Progenitor cell of endocrine pancreas (in vitro differentiated cells): ENCODE measurements at regions not wholly inside any gene's neighbourhood (a gene's known extent, or its start where the extent isn't known, plus 50 kb on each side); places are given as distances from the start of the nearest gene placed in this dataset.

Source experiments
- DNase-seq: peaks from one replicate; pipeline ENCODE4 v3.0.0; 2021; ENCODE audit warnings: low spot score; ENCODE audit not compliant: unreplicated experiment
- H3K27ac Mint-ChIP-seq: 2 replicates; pipeline ENCODE4 v1.8.0; 2021; ENCODE audit warnings: mild to moderate bottlenecking, moderate library complexity, mixed read lengths
- H3K27me3 Mint-ChIP-seq: 2 replicates; pipeline ENCODE4 v1.8.0; 2021; ENCODE audit warnings: mixed read lengths
- H3K36me3 Mint-ChIP-seq: 2 replicates; pipeline ENCODE4 v1.8.0; 2022; ENCODE audit warnings: mixed read lengths; ENCODE audit not compliant: insufficient read depth
- H3K4me1 Mint-ChIP-seq: 2 replicates; pipeline ENCODE4 v1.8.0; 2021; ENCODE audit warnings: low read depth, mixed read lengths
- H3K4me3 Mint-ChIP-seq: 2 replicates; pipeline ENCODE4 v1.8.0; 2021; ENCODE audit warnings: low read depth, mild to moderate bottlenecking, moderate library complexity, mixed read lengths
- H3K9me3 Mint-ChIP-seq: 2 replicates; pipeline ENCODE4 v1.8.0; 2021; ENCODE audit warnings: low read depth, mixed read lengths
- TF ChIP-seq, protein P1 (sequence below): fragments of 200-600 bp; sonication (generic); IDR thresholded peaks from one replicate; pipeline ENCODE4 v1.5.0; 2021; ENCODE audit warnings: antibody characterized with exemption, mild to moderate bottlenecking; ENCODE audit not compliant: unreplicated experiment

DNA sequence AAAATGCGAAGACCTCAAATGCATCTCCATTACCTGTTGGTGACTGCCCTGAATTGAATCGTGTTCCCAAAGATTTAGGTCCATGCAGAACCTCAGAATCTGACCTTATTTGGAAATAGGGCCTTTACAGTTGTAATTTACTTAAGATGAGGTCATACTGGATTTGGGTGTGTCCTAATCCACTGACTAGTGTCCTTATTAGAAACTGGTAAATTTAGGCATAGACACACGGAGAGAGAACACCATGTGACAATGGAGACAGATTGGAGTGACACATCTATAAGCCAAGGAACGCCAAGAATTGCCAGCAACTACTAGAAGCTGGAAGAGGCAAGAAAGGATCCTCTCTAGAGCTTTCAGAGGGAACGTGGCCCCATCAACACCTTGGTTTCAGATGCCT, 203.1 kb downstream of the SMAD2 start:
- H3K4me1 Mint-ChIP-seq, result peaks cover 1% of the 10 kb centered on the region
- H3K4me3 Mint-ChIP-seq, result no peak overlapping the region
- TF ChIP-seq, protein P1, sequence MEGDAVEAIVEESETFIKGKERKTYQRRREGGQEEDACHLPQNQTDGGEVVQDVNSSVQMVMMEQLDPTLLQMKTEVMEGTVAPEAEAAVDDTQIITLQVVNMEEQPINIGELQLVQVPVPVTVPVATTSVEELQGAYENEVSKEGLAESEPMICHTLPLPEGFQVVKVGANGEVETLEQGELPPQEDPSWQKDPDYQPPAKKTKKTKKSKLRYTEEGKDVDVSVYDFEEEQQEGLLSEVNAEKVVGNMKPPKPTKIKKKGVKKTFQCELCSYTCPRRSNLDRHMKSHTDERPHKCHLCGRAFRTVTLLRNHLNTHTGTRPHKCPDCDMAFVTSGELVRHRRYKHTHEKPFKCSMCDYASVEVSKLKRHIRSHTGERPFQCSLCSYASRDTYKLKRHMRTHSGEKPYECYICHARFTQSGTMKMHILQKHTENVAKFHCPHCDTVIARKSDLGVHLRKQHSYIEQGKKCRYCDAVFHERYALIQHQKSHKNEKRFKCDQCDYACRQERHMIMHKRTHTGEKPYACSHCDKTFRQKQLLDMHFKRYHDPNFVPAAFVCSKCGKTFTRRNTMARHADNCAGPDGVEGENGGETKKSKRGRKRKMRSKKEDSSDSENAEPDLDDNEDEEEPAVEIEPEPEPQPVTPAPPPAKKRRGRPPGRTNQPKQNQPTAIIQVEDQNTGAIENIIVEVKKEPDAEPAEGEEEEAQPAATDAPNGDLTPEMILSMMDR, result no peak
- H3K27me3 Mint-ChIP-seq, result peaks cover 30% of the 10 kb centered on the region
- no peaks in the 10 kb centered on the region for H3K36me3 Mint-ChIP-seq
- DNase-seq, result no peak
- no peaks in the 10 kb centered on the region for H3K9me3 Mint-ChIP-seq
- no peak overlapping the region for H3K27ac Mint-ChIP-seq

- Mint-ChIP-seq H3K36me3 (no peaks in the 10 kb centered on the region), H3K4me1 (peaks cover 1% of the 10 kb centered on the region), H3K27me3 (peaks cover 35% of the 10 kb centered on the region), H3K27ac (no peak overlapping the region), H3K4me3 (no peak overlapping the region), H3K9me3 (no peaks in the 10 kb centered on the region)
- TF ChIP-seq, protein P1, result no peak
- no peak for DNase-seq
Measured at GRCh38 chr18:47726550-47726949, 203.9 kb downstream of the SMAD2 start.

DNA sequence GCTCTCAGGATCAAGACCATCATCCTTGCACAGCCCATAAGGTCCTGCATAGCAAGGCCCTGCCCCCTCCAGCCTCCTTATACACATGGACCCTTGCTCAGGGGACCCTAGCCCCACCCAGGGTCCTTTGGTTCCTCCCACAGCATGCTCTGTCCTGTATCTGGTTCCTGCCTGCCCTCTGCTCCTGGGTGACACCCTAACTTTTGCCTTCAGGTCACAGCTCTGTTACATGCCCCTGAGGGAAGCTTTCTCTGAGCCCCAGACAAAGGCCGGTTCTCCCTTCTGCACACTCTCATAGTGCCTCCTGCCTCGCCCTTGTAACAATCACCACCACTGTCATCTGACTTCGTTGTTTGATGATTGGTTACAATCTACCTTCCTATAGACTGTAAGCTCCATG, 204.8 kb downstream of the SMAD2 start:
- Mint-ChIP-seq H3K4me1 (no peaks in the 10 kb centered on the region), H3K9me3 (no peaks in the 10 kb centered on the region), H3K4me3 (no peak overlapping the region), H3K27me3 (peaks cover 32% of the 10 kb centered on the region), H3K36me3 (no peaks in the 10 kb centered on the region), H3K27ac (no peak overlapping the region)
- DNase-seq, result no peak
- TF ChIP-seq, protein P1, result no peak

DNA sequence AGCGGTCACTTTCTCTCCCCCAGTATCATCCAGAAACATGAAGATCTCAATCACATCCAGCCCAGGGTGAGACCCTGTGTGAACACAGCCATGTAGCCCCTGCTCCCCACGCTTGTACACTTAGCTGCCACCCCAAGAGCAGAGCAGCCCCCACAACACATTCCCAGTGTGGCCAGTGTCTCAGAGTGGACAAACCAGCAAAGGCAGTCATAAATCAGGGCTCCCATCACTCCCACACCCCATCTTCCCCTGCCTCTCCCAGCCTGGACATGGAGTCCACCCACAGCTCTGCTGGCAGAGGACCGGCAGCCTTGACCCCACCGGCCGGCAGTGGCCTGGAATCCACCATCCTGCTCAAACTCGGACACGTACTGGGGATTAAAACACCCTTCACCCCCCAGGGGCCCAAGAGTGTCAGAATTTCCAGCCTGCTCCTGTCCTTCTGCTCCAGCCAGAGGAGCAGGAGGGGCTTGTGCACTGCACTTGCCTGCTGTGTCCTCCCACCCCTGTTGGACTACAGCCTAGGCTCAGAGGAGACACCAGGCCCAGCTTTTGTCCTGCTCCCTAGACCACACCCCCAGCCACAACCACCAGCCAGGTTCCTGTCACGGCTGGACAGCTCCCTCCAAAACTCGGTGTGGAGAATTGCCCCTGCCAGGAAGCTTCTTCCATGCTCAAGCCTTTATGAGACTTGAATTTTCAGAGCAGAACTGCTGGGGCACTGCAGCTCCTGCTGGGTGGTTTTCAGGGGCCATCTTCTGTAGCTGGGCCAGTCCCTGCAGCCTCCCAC, 206.1 kb downstream of the SMAD2 start:
- DNase-seq, result no peak
- no peaks in the 10 kb centered on the region for H3K36me3 Mint-ChIP-seq
- no peaks in the 10 kb centered on the region for H3K9me3 Mint-ChIP-seq
- H3K27ac Mint-ChIP-seq, result no peak overlapping the region
- TF ChIP-seq, protein P1, result no peak
- no peak overlapping the region for H3K4me3 Mint-ChIP-seq
- H3K27me3 Mint-ChIP-seq, result peaks cover 24% of the 10 kb centered on the region
- no peaks in the 10 kb centered on the region for H3K4me1 Mint-ChIP-seq

- H3K4me3 Mint-ChIP-seq, result no peak overlapping the region
- no peak overlapping the region for H3K27ac Mint-ChIP-seq
- H3K27me3 Mint-ChIP-seq, result peaks cover 23% of the 10 kb centered on the region
- H3K4me1 Mint-ChIP-seq, result no peaks in the 10 kb centered on the region
- no peak for DNase-seq
- TF ChIP-seq, protein P1, result no peak
- H3K9me3 Mint-ChIP-seq, result no peaks in the 10 kb centered on the region
- H3K36me3 Mint-ChIP-seq, result no peaks in the 10 kb centered on the region
Measured at GRCh38 chr18:47721876-47722275, 208.6 kb downstream of the SMAD2 start.
